Neural crest cell (in vitro differentiated cells): ENCODE measurements at regions not wholly inside any gene's neighbourhood (a gene's known extent, or its start where the extent isn't known, plus 50 kb on each side); places are given as distances from the start of the nearest gene placed in this dataset.

ENCODE experiments used
- DNase-seq: peaks from one replicate; pipeline ENCODE4 v3.0.0; 2021; ENCODE audit warnings: low read depth, mixed read lengths, low spot score
- H3K27ac Mint-ChIP-seq: one replicate; pipeline ENCODE4 v1.8.0; 2021; ENCODE audit warnings: mild to moderate bottlenecking, mixed read lengths; ENCODE audit not compliant: unreplicated experiment
- H3K27me3 Mint-ChIP-seq: 2 replicates; pipeline ENCODE4 v1.8.0; 2021; ENCODE audit warnings: low read depth, mild to moderate bottlenecking, mixed read lengths
- H3K36me3 Mint-ChIP-seq: 2 replicates; pipeline ENCODE4 v1.8.0; 2021; ENCODE audit warnings: low read depth, mild to moderate bottlenecking, mixed read lengths
- H3K4me1 Mint-ChIP-seq: 2 replicates; pipeline ENCODE4 v1.8.0; 2021; ENCODE audit warnings: mixed read lengths
- H3K4me3 Mint-ChIP-seq: one replicate; pipeline ENCODE4 v1.8.0; 2021; ENCODE audit warnings: mild to moderate bottlenecking, mixed read lengths
- H3K9me3 Mint-ChIP-seq: 2 replicates; pipeline ENCODE4 v1.8.0; 2021; ENCODE audit warnings: mixed read lengths
- TF ChIP-seq, protein P1 (sequence below): fragments of 200-600 bp; sonication (generic); conservative IDR thresholded peaks from 2 replicates; pipeline ENCODE4 v1.5.0; 2021; ENCODE audit warnings: antibody characterized with exemption, mild to moderate bottlenecking

DNA sequence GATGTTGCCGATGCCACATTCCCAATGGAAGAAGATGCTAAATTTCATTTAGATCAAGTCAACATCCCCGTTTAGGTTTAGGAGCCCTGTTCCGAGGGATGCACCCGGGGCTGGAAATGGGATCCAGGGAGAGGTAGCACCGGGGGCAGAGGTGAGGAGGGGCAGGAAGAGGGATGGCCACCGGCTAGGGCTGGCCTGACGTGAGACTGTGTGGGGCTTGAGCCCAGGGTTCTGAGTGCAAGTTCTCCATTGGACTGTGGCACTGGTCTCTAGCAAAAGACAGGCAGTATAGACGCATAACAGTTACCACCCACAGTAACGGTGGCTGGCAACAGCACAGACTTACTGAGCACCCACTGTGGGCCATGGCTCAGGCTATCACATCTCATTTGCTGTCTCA is 209.0 kb upstream of the MVB12B start:
- H3K27me3 Mint-ChIP-seq, result peaks cover 29% of the 10 kb centered on the region
- no peak overlapping the region for H3K4me3 Mint-ChIP-seq
- TF ChIP-seq, protein P1, sequence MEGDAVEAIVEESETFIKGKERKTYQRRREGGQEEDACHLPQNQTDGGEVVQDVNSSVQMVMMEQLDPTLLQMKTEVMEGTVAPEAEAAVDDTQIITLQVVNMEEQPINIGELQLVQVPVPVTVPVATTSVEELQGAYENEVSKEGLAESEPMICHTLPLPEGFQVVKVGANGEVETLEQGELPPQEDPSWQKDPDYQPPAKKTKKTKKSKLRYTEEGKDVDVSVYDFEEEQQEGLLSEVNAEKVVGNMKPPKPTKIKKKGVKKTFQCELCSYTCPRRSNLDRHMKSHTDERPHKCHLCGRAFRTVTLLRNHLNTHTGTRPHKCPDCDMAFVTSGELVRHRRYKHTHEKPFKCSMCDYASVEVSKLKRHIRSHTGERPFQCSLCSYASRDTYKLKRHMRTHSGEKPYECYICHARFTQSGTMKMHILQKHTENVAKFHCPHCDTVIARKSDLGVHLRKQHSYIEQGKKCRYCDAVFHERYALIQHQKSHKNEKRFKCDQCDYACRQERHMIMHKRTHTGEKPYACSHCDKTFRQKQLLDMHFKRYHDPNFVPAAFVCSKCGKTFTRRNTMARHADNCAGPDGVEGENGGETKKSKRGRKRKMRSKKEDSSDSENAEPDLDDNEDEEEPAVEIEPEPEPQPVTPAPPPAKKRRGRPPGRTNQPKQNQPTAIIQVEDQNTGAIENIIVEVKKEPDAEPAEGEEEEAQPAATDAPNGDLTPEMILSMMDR, result no peak
- no peaks in the 10 kb centered on the region for H3K36me3 Mint-ChIP-seq
- DNase-seq, result no peak
- no peaks in the 10 kb centered on the region for H3K9me3 Mint-ChIP-seq
- no peaks in the 10 kb centered on the region for H3K4me1 Mint-ChIP-seq
- H3K27ac Mint-ChIP-seq, result no peak overlapping the region

DNA sequence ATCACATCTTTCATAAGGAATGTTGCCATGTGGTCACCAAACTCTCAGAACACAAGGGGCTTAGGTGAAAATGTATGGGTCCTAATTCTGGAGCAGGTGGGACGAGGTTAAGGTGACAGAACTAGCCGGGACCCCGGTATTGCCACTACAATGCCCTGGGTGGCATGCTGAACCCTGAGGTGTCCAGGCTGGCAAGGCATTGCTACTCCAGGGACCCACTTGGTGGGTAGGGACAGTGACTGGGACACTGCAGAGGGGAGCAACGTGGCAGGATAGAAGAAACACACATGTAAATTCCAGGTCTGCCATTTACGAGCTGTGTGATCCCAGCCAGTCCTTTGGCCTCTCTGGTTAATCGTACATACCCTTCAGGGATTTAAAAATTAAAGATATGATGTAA is 206.9 kb upstream of the MVB12B start:
- no peaks in the 10 kb centered on the region for H3K36me3 Mint-ChIP-seq
- TF ChIP-seq, protein P1, result no peak
- DNase-seq, result no peak
- no peaks in the 10 kb centered on the region for H3K4me1 Mint-ChIP-seq
- H3K9me3 Mint-ChIP-seq, result no peaks in the 10 kb centered on the region
- no peak overlapping the region for H3K4me3 Mint-ChIP-seq
- peaks cover 37% of the 10 kb centered on the region for H3K27me3 Mint-ChIP-seq
- H3K27ac Mint-ChIP-seq, result no peak overlapping the region

DNA sequence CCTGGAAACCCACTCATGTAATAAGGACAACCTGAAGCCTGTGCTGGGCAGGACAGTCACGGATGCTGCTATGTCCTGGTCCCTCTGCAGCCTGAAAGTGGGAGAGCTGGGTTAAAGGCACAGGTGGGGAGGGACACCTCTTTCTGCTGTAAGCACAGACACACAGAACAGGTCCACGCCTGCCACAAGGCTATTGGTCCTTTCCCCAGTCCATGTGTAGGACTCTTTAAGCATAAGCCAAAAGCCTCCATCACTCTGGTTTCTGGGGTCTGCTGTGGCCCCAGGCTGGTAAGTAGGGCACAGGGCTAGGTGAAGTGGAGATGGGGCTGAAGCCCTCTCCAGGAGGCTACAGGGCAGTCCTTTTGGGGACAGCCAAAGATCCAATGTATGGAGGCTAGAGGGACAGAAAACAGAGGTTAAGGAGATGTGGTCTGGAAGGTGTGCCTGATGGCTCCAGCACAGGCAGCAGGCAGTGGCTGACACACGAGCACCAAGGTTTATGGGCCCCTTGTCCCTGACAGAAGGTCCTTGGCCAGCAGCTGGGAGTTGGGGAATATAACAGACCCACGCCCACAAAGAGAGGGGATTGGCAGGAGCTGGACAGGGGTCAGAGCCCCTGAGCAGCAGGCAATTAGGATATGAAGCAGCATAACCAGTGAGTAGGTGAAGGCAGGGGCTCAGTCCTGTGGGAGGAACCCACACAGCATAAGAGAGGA is 203.6 kb upstream of the MVB12B start:
- Mint-ChIP-seq H3K9me3 (no peaks in the 10 kb centered on the region), H3K4me1 (peaks cover 4% of the 10 kb centered on the region), H3K27ac (no peak overlapping the region), H3K4me3 (no peak overlapping the region), H3K36me3 (no peaks in the 10 kb centered on the region), H3K27me3 (peaks cover 47% of the 10 kb centered on the region)
- TF ChIP-seq, protein P1, result no peak
- DNase-seq, result no peak

DNA sequence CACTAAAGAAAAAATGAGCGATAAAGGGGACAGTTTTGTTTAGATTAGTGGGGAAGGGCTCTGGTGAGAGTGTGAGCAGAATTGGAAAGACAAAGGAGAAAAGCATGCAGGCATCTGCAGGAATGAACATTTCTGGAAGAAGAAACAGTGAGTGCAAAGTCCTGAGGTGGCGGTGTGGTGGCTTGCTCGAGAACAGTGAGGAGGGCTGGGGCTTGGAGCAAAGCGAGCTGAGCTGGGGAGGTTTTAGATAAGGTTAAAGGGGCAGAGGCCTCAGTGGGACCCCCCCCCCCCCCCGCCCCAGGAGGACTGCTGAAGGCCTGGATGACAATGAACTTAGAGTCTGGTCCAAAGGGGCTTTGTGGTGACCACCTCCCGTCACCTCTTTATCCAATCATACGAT is 202.7 kb upstream of the MVB12B start:
- DNase-seq, result no peak
- Mint-ChIP-seq H3K36me3 (no peaks in the 10 kb centered on the region), H3K9me3 (no peaks in the 10 kb centered on the region), H3K27me3 (peaks cover 56% of the 10 kb centered on the region), H3K4me3 (no peak overlapping the region), H3K4me1 (peaks cover 4% of the 10 kb centered on the region), H3K27ac (no peak overlapping the region)
- TF ChIP-seq, protein P1, result no peak

DNA sequence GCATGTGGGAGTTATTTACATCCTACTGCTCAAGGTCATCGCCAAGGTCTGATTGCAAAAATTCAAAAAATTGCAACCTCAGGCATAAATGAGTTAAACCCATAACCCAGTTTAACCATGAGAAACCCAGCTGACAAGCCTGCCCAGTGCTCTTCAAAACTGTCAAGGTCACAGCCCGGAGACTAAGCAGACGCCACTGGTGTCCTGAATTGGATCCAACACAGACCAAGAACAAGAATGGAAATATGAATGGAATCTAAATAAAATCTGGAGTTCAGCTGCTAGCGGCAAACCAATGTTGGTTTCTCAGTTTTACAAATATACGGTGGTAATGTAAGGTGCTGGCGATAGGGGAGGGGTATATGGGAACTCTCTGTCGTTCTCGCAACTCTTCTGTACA is 201.5 kb upstream of the MVB12B start:
- H3K4me1 Mint-ChIP-seq, result peaks cover 4% of the 10 kb centered on the region
- TF ChIP-seq, protein P1, result no peak
- H3K9me3 Mint-ChIP-seq, result no peaks in the 10 kb centered on the region
- no peak overlapping the region for H3K4me3 Mint-ChIP-seq
- peaks cover 65% of the 10 kb centered on the region for H3K27me3 Mint-ChIP-seq
- H3K27ac Mint-ChIP-seq, result no peak overlapping the region
- no peaks in the 10 kb centered on the region for H3K36me3 Mint-ChIP-seq
- no peak for DNase-seq
